ENCODE measurements at regions not wholly inside any gene's neighbourhood (a gene's known extent, or its start where the extent isn't known, plus 50 kb on each side); places are given as distances from the start of the nearest gene placed in this dataset.

DNA sequence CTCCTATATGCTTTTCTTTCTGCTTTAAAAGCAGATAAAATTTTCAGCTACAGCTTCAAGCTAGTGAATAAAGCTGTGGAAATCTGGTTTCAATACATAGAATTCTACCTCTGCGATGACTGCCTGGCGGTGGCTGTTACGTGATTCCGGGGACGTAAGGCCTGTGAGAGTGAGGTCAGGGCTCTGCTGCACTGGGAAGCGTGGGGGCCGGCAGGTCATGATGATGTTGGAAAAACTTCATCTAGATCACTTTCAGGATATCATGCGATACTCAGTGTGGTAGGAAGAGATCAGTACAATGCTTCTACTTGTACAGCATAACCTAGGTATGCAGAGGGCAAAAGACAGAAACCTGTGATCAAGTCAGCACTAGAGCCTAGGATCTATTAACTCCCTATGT, 546.8 kb upstream of the B3GAT1 start:
- TF ChIP-seq, protein P1, sequence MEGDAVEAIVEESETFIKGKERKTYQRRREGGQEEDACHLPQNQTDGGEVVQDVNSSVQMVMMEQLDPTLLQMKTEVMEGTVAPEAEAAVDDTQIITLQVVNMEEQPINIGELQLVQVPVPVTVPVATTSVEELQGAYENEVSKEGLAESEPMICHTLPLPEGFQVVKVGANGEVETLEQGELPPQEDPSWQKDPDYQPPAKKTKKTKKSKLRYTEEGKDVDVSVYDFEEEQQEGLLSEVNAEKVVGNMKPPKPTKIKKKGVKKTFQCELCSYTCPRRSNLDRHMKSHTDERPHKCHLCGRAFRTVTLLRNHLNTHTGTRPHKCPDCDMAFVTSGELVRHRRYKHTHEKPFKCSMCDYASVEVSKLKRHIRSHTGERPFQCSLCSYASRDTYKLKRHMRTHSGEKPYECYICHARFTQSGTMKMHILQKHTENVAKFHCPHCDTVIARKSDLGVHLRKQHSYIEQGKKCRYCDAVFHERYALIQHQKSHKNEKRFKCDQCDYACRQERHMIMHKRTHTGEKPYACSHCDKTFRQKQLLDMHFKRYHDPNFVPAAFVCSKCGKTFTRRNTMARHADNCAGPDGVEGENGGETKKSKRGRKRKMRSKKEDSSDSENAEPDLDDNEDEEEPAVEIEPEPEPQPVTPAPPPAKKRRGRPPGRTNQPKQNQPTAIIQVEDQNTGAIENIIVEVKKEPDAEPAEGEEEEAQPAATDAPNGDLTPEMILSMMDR (IDR thresholded peaks at IDR 0.05): no peak
- no peak for TF ChIP-seq POLR2A (IDR thresholded peaks at IDR 0.05)
- no peak for TF ChIP-seq EP300 (IDR thresholded peaks at IDR 0.05)
